ENCODE measurements at regions not wholly inside any gene's neighbourhood (a gene's known extent, or its start where the extent isn't known, plus 50 kb on each side); places are given as distances from the start of the nearest gene placed in this dataset.

DNA sequence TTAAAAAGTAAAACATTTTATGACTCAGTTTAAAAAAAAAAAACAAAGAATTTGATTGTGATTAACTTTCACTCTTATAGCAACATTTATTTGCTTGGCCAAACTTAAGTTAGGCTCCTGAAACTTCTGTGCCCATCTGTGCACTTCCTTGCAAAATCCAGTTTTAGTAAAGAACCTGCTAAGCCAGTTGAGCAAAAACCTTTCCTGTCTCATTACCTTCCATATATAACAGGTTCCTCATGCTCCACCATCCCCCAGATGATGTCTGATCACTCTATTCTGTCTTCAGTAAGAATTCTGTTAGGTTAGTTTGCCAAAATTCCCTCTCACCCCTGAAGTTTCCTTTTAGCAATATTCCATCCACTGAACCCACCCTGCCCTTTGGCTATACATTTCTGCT lies 1200.5 kb downstream of the C4orf33 start:
- Histone ChIP-seq H3K4me1 (ENCODE audit: insufficient read depth, low read length) (no peaks in the 10 kb centered on the region), H3K36me3 (ENCODE audit: insufficient read depth, low read length) (no peaks in the 10 kb centered on the region), H3K79me2 (ENCODE audit: insufficient read depth, low read length) (no peaks in the 10 kb centered on the region), H2AFZ (ENCODE audit: low read length) (no peak overlapping the region), H3K4me2 (ENCODE audit: insufficient read depth, low read length) (no peak overlapping the region), H3K27me3 (ENCODE audit: insufficient read depth, low read length) (no peaks in the 10 kb centered on the region), H3K27ac (ENCODE audit: low read depth, low read length) (no peak overlapping the region), H3K9me3 (ENCODE audit: low read depth, low read length) (no peaks in the 10 kb centered on the region), H4K20me1 (ENCODE audit: insufficient read depth, low read length) (no peaks in the 10 kb centered on the region), H3K4me3 (ENCODE audit: insufficient read depth, low read length) (no peak overlapping the region)
- TF ChIP-seq CTCF (IDR thresholded peaks at IDR 0.05; ENCODE audit: extremely low read depth, low read depth, low read length) = no peak
- no peak for DNase-seq (ENCODE audit: insufficient read length, low spot score, missing footprints)

DNA sequence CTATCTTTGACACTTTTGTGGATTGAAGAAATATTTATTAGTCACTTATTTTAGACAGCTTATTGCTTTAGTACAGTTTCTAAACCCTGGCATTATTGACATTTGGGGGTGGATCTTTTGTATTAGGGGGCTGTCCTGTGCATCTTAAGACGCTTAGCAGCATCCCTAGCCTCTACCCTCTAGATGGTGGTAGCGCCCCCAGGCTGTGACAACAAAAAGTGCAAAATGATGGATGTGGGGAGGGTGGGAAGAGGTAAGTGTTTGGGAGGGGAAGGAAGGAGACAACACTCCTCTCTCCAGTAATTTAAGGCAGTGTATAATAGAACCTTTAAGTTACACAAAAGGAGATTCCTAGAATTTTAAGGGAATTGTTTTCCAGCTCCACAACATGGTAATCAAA lies 1210.6 kb downstream of the C4orf33 start:
- no peak for DNase-seq (ENCODE audit: insufficient read length, low spot score, missing footprints)
- no peaks in the 10 kb centered on the region for H4K20me1 ChIP-seq (ENCODE audit: insufficient read depth, low read length)
- H3K27me3 ChIP-seq (ENCODE audit: insufficient read depth, low read length) = no peaks in the 10 kb centered on the region
- H3K4me1 ChIP-seq (ENCODE audit: insufficient read depth, low read length) = no peaks in the 10 kb centered on the region
- H3K9me3 ChIP-seq (ENCODE audit: low read depth, low read length) = no peaks in the 10 kb centered on the region
- no peak overlapping the region for H3K27ac ChIP-seq (ENCODE audit: low read depth, low read length)
- H3K36me3 ChIP-seq (ENCODE audit: insufficient read depth, low read length) = no peaks in the 10 kb centered on the region
- H3K4me3 ChIP-seq (ENCODE audit: insufficient read depth, low read length) = no peak overlapping the region
- H3K79me2 ChIP-seq (ENCODE audit: insufficient read depth, low read length) = no peaks in the 10 kb centered on the region
- H2AFZ ChIP-seq (ENCODE audit: low read length) = no peak overlapping the region
- TF ChIP-seq CTCF (IDR thresholded peaks at IDR 0.05; ENCODE audit: extremely low read depth, low read depth, low read length) = no peak
- no peak overlapping the region for H3K4me2 ChIP-seq (ENCODE audit: insufficient read depth, low read length)

GRCh38 chr4:130309221-130309620 lies 1213.3 kb downstream of the C4orf33 start:
- DNase-seq (ENCODE audit: insufficient read length, low spot score, missing footprints) = no peak
- no peak for TF ChIP-seq CTCF (IDR thresholded peaks at IDR 0.05; ENCODE audit: extremely low read depth, low read depth, low read length)

GRCh38 chr4:130322439-130322838 lies 1226.5 kb downstream of the C4orf33 start:
- Histone ChIP-seq H3K79me2 (ENCODE audit: insufficient read depth, low read length) (no peaks in the 10 kb centered on the region), H2AFZ (ENCODE audit: low read length) (no peak overlapping the region), H4K20me1 (ENCODE audit: insufficient read depth, low read length) (no peaks in the 10 kb centered on the region), H3K4me2 (ENCODE audit: insufficient read depth, low read length) (no peak overlapping the region), H3K27ac (ENCODE audit: low read depth, low read length) (no peak overlapping the region), H3K27me3 (ENCODE audit: insufficient read depth, low read length) (no peaks in the 10 kb centered on the region), H3K4me3 (ENCODE audit: insufficient read depth, low read length) (no peak overlapping the region), H3K9me3 (ENCODE audit: low read depth, low read length) (no peaks in the 10 kb centered on the region), H3K36me3 (ENCODE audit: insufficient read depth, low read length) (no peaks in the 10 kb centered on the region), H3K4me1 (ENCODE audit: insufficient read depth, low read length) (no peaks in the 10 kb centered on the region)
- TF ChIP-seq CTCF (IDR thresholded peaks at IDR 0.05; ENCODE audit: extremely low read depth, low read depth, low read length) = no peak
- no peak for DNase-seq (ENCODE audit: insufficient read length, low spot score, missing footprints)

More at GRCh38 chr4:130309221-130309620, 1213.3 kb downstream of the C4orf33 start:
- Histone ChIP-seq H3K4me3 (ENCODE audit: insufficient read depth, low read length) (no peak overlapping the region), H3K27ac (ENCODE audit: low read depth, low read length) (no peak overlapping the region), H2AFZ (ENCODE audit: low read length) (no peak overlapping the region), H4K20me1 (ENCODE audit: insufficient read depth, low read length) (no peaks in the 10 kb centered on the region), H3K4me1 (ENCODE audit: insufficient read depth, low read length) (no peaks in the 10 kb centered on the region), H3K4me2 (ENCODE audit: insufficient read depth, low read length) (no peak overlapping the region), H3K9me3 (ENCODE audit: low read depth, low read length) (no peaks in the 10 kb centered on the region), H3K79me2 (ENCODE audit: insufficient read depth, low read length) (no peaks in the 10 kb centered on the region), H3K27me3 (ENCODE audit: insufficient read depth, low read length) (no peaks in the 10 kb centered on the region), H3K36me3 (ENCODE audit: insufficient read depth, low read length) (no peaks in the 10 kb centered on the region)
